A673 (cell line): ENCODE measurements at regions not wholly inside any gene's neighbourhood (a gene's known extent, or its start where the extent isn't known, plus 50 kb on each side); places are given as distances from the start of the nearest gene placed in this dataset.

Experiments
- BruUV-seq: library from RNA; stranded (reverse); fragments of 400-500 nt; replicated peaks from 2 replicates; lab custom pipeline; 2021; lab: Mats Ljungman, UMichigan
- CTCF ChIA-PET: fragments of 300-600 bp; sonication (Branson Sonifier 250); formaldehyde crosslinking; loops from one replicate; lab custom pipeline; 2022; ENCODE audit warnings: antibody characterized with exemption; lab: Charles Lee
- POLR2A ChIA-PET: fragments of 300-600 bp; sonication (Branson Sonifier 250); formaldehyde crosslinking; loops from one replicate; lab custom pipeline; 2022; ENCODE audit warnings: antibody characterized with exemption; ENCODE audit not compliant: low non-redundant PET; lab: Charles Lee
- DNase-seq: peaks from one replicate; pipeline ENCODE4 v3.0.0-alpha.2; 2015; ENCODE audit warnings: low spot score
- H3K27ac ChIP-seq: fragments of 200-600 bp; sonication (generic); 2 replicates; pipeline ENCODE4 v1.5.1; 2016; ENCODE audit warnings: mixed run types, low read depth, mild to moderate bottlenecking, mixed read lengths, antibody characterized with exemption, low read length; ENCODE audit not compliant: poor library complexity, severe bottlenecking
- H3K27me3 ChIP-seq: fragments of 200-600 bp; sonication (generic); replicated peaks from 2 replicates; pipeline ENCODE4 v1.6.1; 2017; ENCODE audit warnings: mixed run types, low read depth, mild to moderate bottlenecking, mixed read lengths, antibody characterized with exemption, low read length; ENCODE audit not compliant: insufficient read depth, poor library complexity
- H3K36me3 ChIP-seq: fragments of 200-600 bp; sonication (generic); 2 replicates; pipeline ENCODE4 v1.6.1; 2016; ENCODE audit warnings: mixed run types, mild to moderate bottlenecking, mixed read lengths, antibody characterized with exemption, low read length; ENCODE audit not compliant: insufficient read depth, poor library complexity, severe bottlenecking
- H3K4me1 ChIP-seq: fragments of 200-600 bp; sonication (generic); 2 replicates; pipeline ENCODE4 v1.6.1; 2017; ENCODE audit warnings: mixed run types, mild to moderate bottlenecking, mixed read lengths, antibody characterized with exemption, low read length; ENCODE audit not compliant: insufficient read depth, poor library complexity, severe bottlenecking
- H3K4me3 ChIP-seq: fragments of 200-600 bp; sonication (generic); 2 replicates; pipeline ENCODE4 v1.5.1; 2016; ENCODE audit warnings: low read depth, mixed run types, mild to moderate bottlenecking, mixed read lengths, low read length; ENCODE audit not compliant: poor library complexity, severe bottlenecking
- H3K9me3 ChIP-seq: fragments of 200-600 bp; sonication (generic); 2 replicates; pipeline ENCODE4 v1.6.1; 2016; ENCODE audit warnings: mixed run types, low read depth, mild to moderate bottlenecking, mixed read lengths, antibody characterized with exemption, low read length; ENCODE audit not compliant: poor library complexity, severe bottlenecking
- CTCF ChIP-seq: fragments of 300-800, 200-600 bp; sonication (generic); conservative IDR thresholded peaks from 2 replicates; pipeline ENCODE4 v1.5.1; 2017; ENCODE audit warnings: low read depth, mild to moderate bottlenecking, antibody characterized with exemption, low read length, moderate library complexity, mixed read lengths
- EZH2 ChIP-seq: fragments of 200-600 bp; sonication (generic); IDR thresholded peaks from 2 replicates; pipeline ENCODE4 v1.6.1; 2017; ENCODE audit warnings: borderline replicate concordance, low read depth, mild to moderate bottlenecking, mixed read lengths, antibody characterized with exemption, low read length; ENCODE audit not compliant: poor library complexity, severe bottlenecking
- intact Hi-C: fragments of 100-400 bp; cut with micrococcal nuclease; formaldehyde crosslinking; loops from one replicate; pipeline ENCODE4 v1.10.0; 2022; ENCODE audit not compliant: unreplicated experiment

GRCh38 chr3:23752126-23752525, 53.6 kb upstream of the UBE2E1 start:
- no peak overlapping the region for H3K27ac ChIP-seq
- H3K4me1 ChIP-seq = peaks cover 32% of the 10 kb centered on the region
- no peaks in the 10 kb centered on the region for H3K36me3 ChIP-seq
- no TSS peak for BruUV-seq
- ChIA-PET CTCF (no interaction called here), POLR2A (no interaction called here)
- intact Hi-C loops = no loop called here
- H3K27me3 ChIP-seq = no peaks in the 10 kb centered on the region
- TF ChIP-seq EZH2 = no peak
- TF ChIP-seq CTCF = no peak
- H3K9me3 ChIP-seq = no peaks in the 10 kb centered on the region
- H3K4me3 ChIP-seq = no peak overlapping the region
- DNase-seq = no peak

- BruUV-seq = no TSS peak
- intact Hi-C loops = no loop called here
Observed at GRCh38 chr3:23754215-23754614, 51.5 kb upstream of the UBE2E1 start.

More at GRCh38 chr3:23754215-23754614, 51.5 kb upstream of the UBE2E1 start:
- Histone ChIP-seq H3K27me3 (no peaks in the 10 kb centered on the region), H3K27ac (no peak overlapping the region), H3K36me3 (no peaks in the 10 kb centered on the region), H3K9me3 (no peaks in the 10 kb centered on the region), H3K4me1 (peaks cover 12% of the 10 kb centered on the region), H3K4me3 (no peak overlapping the region)
- ChIA-PET CTCF (no interaction called here), POLR2A (no interaction called here)
- no peak for TF ChIP-seq CTCF
- no peak for TF ChIP-seq EZH2
- no peak for DNase-seq
